ENCODE measurements at regions not wholly inside any gene's neighbourhood (a gene's known extent, or its start where the extent isn't known, plus 50 kb on each side); places are given as distances from the start of the nearest gene placed in this dataset.
"Not testable (repeated sequence)": the region's sequence is repeated elsewhere in the genome, so short reads cannot be mapped to it uniquely, and the experiment has no call there.

GRCh38 chr2:236348279-236348678 is 84.1 kb upstream of the ASB18 start:
- DNase-seq (ENCODE audit: low read depth): no peak

- no peak for DNase-seq (ENCODE audit: low read depth)
Measured at GRCh38 chr2:236348976-236349375, 84.8 kb upstream of the ASB18 start.

- no peak for DNase-seq (ENCODE audit: low read depth)
Measured at GRCh38 chr2:236350426-236350825, 86.2 kb upstream of the ASB18 start.

GRCh38 chr2:236351966-236352525 is 87.8 kb upstream of the ASB18 start:
- no peak for DNase-seq (ENCODE audit: low read depth)

- no peak for DNase-seq (ENCODE audit: low read depth)
Measured at GRCh38 chr2:236352761-236353593, 88.8 kb upstream of the ASB18 start.

GRCh38 chr2:236353594-236353942 is 89.4 kb upstream of the ASB18 start:
- DNase-seq (ENCODE audit: low read depth): no peak

GRCh38 chr2:236354056-236354940 is 90.1 kb upstream of the ASB18 start:
- no peak for DNase-seq (ENCODE audit: low read depth)

- no peak for DNase-seq (ENCODE audit: low read depth)
Measured at GRCh38 chr2:236354973-236355595, 90.9 kb upstream of the ASB18 start.

- no peak for DNase-seq (ENCODE audit: low read depth)
Measured at GRCh38 chr2:236355911-236356310, 91.7 kb upstream of the ASB18 start.

- not testable (repeated sequence) for DNase-seq (ENCODE audit: low read depth)
Measured at GRCh38 chr2:236356321-236356720, 92.1 kb upstream of the ASB18 start.

- not testable (repeated sequence) for DNase-seq (ENCODE audit: low read depth)
Measured at GRCh38 chr2:236358482-236358881, 94.3 kb upstream of the ASB18 start.

- no peak for DNase-seq (ENCODE audit: low read depth)
Measured at GRCh38 chr2:236359426-236360045, 95.3 kb upstream of the ASB18 start.

GRCh38 chr2:236360496-236360895 is 96.3 kb upstream of the ASB18 start:
- no peak for DNase-seq (ENCODE audit: low read depth)

- DNase-seq (ENCODE audit: low read depth): no peak
Measured at GRCh38 chr2:236363711-236364277, 99.6 kb upstream of the ASB18 start.

- no peak for DNase-seq (ENCODE audit: low read depth)
Measured at GRCh38 chr2:236365258-236366048, 101.2 kb upstream of the ASB18 start.

- DNase-seq (ENCODE audit: low read depth): no peak
Measured at GRCh38 chr2:236366049-236366387, 101.8 kb upstream of the ASB18 start.

- DNase-seq (ENCODE audit: low read depth): no peak
Measured at GRCh38 chr2:236366397-236366796, 102.2 kb upstream of the ASB18 start.

- no peak for DNase-seq (ENCODE audit: low read depth)
Measured at GRCh38 chr2:236367506-236368289, 103.5 kb upstream of the ASB18 start.

GRCh38 chr2:236369661-236370062 is 105.5 kb upstream of the ASB18 start:
- no peak for DNase-seq (ENCODE audit: low read depth)

GRCh38 chr2:236370847-236371409 is 106.7 kb upstream of the ASB18 start:
- DNase-seq (ENCODE audit: low read depth): no peak
